SK-N-SH treated with all-trans-retinoic acid at 6 μM for 48 hours (cell line): ENCODE measurements at regions not wholly inside any gene's neighbourhood (a gene's known extent, or its start where the extent isn't known, plus 50 kb on each side); places are given as distances from the start of the nearest gene placed in this dataset.

Source experiments
- ATAC-seq: fragments of 200-7000 bp; cut with Tn5 transposase; 3 replicates; pipeline ENCODE4 v1.9.1; 2020; ENCODE audit warnings: mild to moderate bottlenecking, moderate library complexity
- ARNTL ChIP-seq: fragments of 450-650 bp; formaldehyde crosslinking; IDR thresholded peaks from 2 replicates; pipeline ENCODE4 v1.5.0; 2020; ENCODE audit warnings: low read depth, mild to moderate bottlenecking, moderate library complexity, borderline replicate concordance
- BACH2 ChIP-seq: fragments of 250-450 bp; sonication (Bioruptor Pico); IDR thresholded peaks from 2 replicates; pipeline ENCODE4 v1.9.0; 2021; ENCODE audit warnings: mild to moderate bottlenecking, borderline replicate concordance
- CSDC2 ChIP-seq: fragments of 250-450 bp; sonication (Bioruptor Pico); IDR thresholded peaks from 2 replicates; pipeline ENCODE4 v1.5.0; 2020; ENCODE audit warnings: mild to moderate bottlenecking, moderate library complexity
- CSRNP3 ChIP-seq: fragments of 250-450 bp; sonication (Bioruptor Pico); IDR thresholded peaks from 2 replicates; pipeline ENCODE4 v1.5.1; 2021; ENCODE audit warnings: mild to moderate bottlenecking, moderate library complexity
- GLIS3 ChIP-seq: fragments of 250-450 bp; sonication (Bioruptor Pico); IDR thresholded peaks from 2 replicates; pipeline ENCODE4 v1.5.0; 2020; ENCODE audit warnings: mild to moderate bottlenecking, moderate library complexity
- ISL1 ChIP-seq: fragments of 250-450 bp; sonication (Bioruptor Pico); IDR thresholded peaks from 2 replicates; pipeline ENCODE4 v2.1.2; 2022; ENCODE audit warnings: mild to moderate bottlenecking, moderate library complexity
- OSR1 ChIP-seq: fragments of 250-450 bp; sonication (Bioruptor Pico); IDR thresholded peaks from 2 replicates; pipeline ENCODE4 v1.8.0; 2022; ENCODE audit warnings: moderate library complexity, mild to moderate bottlenecking, inconsistent platforms
- PATZ1 ChIP-seq: fragments of 250-450 bp; sonication (Bioruptor Pico); IDR thresholded peaks from 2 replicates; pipeline ENCODE4 v1.8.0; 2020; ENCODE audit warnings: mild to moderate bottlenecking, moderate library complexity, borderline replicate concordance
- POU6F1 ChIP-seq: fragments of 250-450 bp; sonication (Bioruptor Pico); IDR thresholded peaks from 2 replicates; pipeline ENCODE4 v1.8.0; 2021; ENCODE audit warnings: low read depth, mild to moderate bottlenecking, moderate library complexity, borderline replicate concordance
- PPARA ChIP-seq: fragments of 250-450 bp; sonication (Bioruptor Pico); IDR thresholded peaks from 2 replicates; pipeline ENCODE4 v1.5.0; 2020; ENCODE audit warnings: mild to moderate bottlenecking, borderline replicate concordance
- RARB ChIP-seq: fragments of 250-450 bp; sonication (Bioruptor Pico); IDR thresholded peaks from 2 replicates; pipeline ENCODE4 v1.8.0; 2021; ENCODE audit warnings: mild to moderate bottlenecking, moderate library complexity
- TCF4 ChIP-seq: fragments of 250-450 bp; sonication (Bioruptor Pico); IDR thresholded peaks from 2 replicates; pipeline ENCODE4 v1.8.0; 2021; ENCODE audit warnings: mild to moderate bottlenecking, moderate library complexity, borderline replicate concordance
- TOX ChIP-seq: fragments of 250-450 bp; sonication (Bioruptor Pico); IDR thresholded peaks from 2 replicates; pipeline ENCODE4 v1.8.0; 2021; ENCODE audit warnings: mild to moderate bottlenecking, moderate library complexity, borderline replicate concordance
- ZFP3 ChIP-seq: fragments of 250-450 bp; sonication (Bioruptor Pico); IDR thresholded peaks from 2 replicates; pipeline ENCODE4 v1.5.0; 2020; ENCODE audit warnings: mild to moderate bottlenecking, moderate library complexity
- ZNF565 ChIP-seq: fragments of 450-650 bp; formaldehyde crosslinking; conservative IDR thresholded peaks from 2 replicates; pipeline ENCODE4 v1.5.0; 2020; ENCODE audit warnings: low read depth, mild to moderate bottlenecking, moderate library complexity
- ZNF70 ChIP-seq: fragments of 450-650 bp; formaldehyde crosslinking; IDR thresholded peaks from 2 replicates; pipeline ENCODE4 v1.5.0; 2020; ENCODE audit warnings: mild to moderate bottlenecking, moderate library complexity
- ZNF8 ChIP-seq: fragments of 450-650 bp; formaldehyde crosslinking; IDR thresholded peaks from 2 replicates; pipeline ENCODE4 v1.5.0; 2020; ENCODE audit warnings: mild to moderate bottlenecking, moderate library complexity
- TF ChIP-seq, protein P1 (sequence below): fragments of 250-450 bp; sonication (Bioruptor Pico); IDR thresholded peaks from 2 replicates; pipeline ENCODE4 v1.5.0; 2020; ENCODE audit warnings: mild to moderate bottlenecking, moderate library complexity
- TF ChIP-seq, protein P2 (sequence below): fragments of 250-450 bp; sonication (Bioruptor Pico); IDR thresholded peaks from 2 replicates; pipeline ENCODE4 v1.5.1; 2020; ENCODE audit warnings: low read depth, mild to moderate bottlenecking, moderate library complexity

- TF ChIP-seq ZFP3 (CRISPR knock-in tag), result no peak
- no peak for ATAC-seq
Observed at GRCh38 chr4:171594293-171594692, 218.9 kb upstream of the GALNTL6 start.

GRCh38 chr4:171590716-171591115 is 222.5 kb upstream of the GALNTL6 start:
- TF ChIP-seq, protein P1, sequence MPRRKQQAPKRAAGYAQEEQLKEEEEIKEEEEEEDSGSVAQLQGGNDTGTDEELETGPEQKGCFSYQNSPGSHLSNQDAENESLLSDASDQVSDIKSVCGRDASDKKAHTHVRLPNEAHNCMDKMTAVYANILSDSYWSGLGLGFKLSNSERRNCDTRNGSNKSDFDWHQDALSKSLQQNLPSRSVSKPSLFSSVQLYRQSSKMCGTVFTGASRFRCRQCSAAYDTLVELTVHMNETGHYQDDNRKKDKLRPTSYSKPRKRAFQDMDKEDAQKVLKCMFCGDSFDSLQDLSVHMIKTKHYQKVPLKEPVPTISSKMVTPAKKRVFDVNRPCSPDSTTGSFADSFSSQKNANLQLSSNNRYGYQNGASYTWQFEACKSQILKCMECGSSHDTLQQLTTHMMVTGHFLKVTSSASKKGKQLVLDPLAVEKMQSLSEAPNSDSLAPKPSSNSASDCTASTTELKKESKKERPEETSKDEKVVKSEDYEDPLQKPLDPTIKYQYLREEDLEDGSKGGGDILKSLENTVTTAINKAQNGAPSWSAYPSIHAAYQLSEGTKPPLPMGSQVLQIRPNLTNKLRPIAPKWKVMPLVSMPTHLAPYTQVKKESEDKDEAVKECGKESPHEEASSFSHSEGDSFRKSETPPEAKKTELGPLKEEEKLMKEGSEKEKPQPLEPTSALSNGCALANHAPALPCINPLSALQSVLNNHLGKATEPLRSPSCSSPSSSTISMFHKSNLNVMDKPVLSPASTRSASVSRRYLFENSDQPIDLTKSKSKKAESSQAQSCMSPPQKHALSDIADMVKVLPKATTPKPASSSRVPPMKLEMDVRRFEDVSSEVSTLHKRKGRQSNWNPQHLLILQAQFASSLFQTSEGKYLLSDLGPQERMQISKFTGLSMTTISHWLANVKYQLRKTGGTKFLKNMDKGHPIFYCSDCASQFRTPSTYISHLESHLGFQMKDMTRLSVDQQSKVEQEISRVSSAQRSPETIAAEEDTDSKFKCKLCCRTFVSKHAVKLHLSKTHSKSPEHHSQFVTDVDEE (CRISPR knock-in tag), result no peak
- TF ChIP-seq ZNF70 (CRISPR knock-in tag), result no peak
- no peak for TF ChIP-seq ISL1 (CRISPR knock-in tag)
- TF ChIP-seq BACH2 (CRISPR knock-in tag), result no peak
- no peak for TF ChIP-seq OSR1
- TF ChIP-seq ZFP3 (CRISPR knock-in tag), result no peak
- no peak for ATAC-seq

DNA sequence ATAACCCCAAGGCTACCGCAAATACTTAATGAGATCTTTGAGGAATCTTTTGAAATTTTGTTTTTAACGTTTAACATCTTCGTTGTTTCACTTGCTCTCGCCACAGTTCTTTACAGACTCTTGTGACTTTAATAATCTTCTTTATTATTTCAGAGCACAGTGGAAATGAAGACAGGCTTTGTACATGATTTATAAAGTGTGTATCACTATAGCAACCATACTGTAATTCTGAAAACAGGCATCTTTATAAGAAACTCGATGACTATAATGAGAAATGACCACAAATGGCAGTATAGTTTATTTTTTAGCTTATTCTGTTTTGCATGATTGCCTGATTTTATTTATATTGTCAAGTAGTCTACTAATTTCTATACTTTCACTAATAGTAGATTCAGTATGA is 224.4 kb upstream of the GALNTL6 start:
- ATAC-seq, result no peak
- TF ChIP-seq CSDC2, result no peak
- no peak for TF ChIP-seq GLIS3 (CRISPR knock-in tag)
- TF ChIP-seq PATZ1 (CRISPR knock-in tag), result no peak
- TF ChIP-seq OSR1, result no peak
- TF ChIP-seq PPARA, result no peak
- no peak for TF ChIP-seq TCF4 (CRISPR knock-in tag)
- TF ChIP-seq TOX (CRISPR knock-in tag), result no peak
- no peak for TF ChIP-seq RARB (CRISPR knock-in tag)
- TF ChIP-seq ZNF8 (CRISPR knock-in tag), result no peak
- no peak for TF ChIP-seq BACH2 (CRISPR knock-in tag)
- no peak for TF ChIP-seq ZNF70 (CRISPR knock-in tag)

DNA sequence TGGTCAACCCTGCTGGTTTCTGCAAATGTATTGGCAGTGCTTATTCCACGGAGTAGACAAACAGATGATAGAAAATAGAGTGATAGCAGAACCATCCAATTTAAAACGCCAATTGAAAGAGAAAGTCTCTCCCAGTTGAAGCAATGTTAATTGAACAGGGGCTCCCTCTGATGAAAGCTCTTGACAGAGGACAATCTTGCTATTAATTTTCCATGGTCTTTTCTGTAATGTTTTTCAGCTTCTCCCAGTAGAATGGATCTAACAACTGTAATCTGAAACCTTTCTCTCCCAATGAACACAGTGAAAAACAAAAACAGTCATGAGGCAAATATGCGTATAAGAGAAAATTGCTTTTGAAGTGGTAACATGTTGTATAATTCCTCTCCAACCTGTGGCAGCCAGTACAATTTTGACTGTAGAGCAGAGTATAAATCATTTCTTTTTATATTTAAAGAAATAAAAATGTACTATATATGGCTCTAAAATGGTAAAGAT is 225.1 kb upstream of the GALNTL6 start:
- TF ChIP-seq TOX (CRISPR knock-in tag) (no peak), ZFP3 (CRISPR knock-in tag) (no peak), OSR1 (no peak), PATZ1 (CRISPR knock-in tag) (no peak), ZNF565 (CRISPR knock-in tag) (no peak), ZNF70 (CRISPR knock-in tag) (no peak), TCF4 (CRISPR knock-in tag) (no peak), POU6F1 (CRISPR knock-in tag) (no peak), ARNTL (CRISPR knock-in tag) (no peak), GLIS3 (CRISPR knock-in tag) (no peak), ZNF8 (CRISPR knock-in tag) (no peak), CSRNP3 (CRISPR knock-in tag) (no peak)
- TF ChIP-seq, protein P1 (CRISPR knock-in tag), result no peak
- TF ChIP-seq, protein P2, sequence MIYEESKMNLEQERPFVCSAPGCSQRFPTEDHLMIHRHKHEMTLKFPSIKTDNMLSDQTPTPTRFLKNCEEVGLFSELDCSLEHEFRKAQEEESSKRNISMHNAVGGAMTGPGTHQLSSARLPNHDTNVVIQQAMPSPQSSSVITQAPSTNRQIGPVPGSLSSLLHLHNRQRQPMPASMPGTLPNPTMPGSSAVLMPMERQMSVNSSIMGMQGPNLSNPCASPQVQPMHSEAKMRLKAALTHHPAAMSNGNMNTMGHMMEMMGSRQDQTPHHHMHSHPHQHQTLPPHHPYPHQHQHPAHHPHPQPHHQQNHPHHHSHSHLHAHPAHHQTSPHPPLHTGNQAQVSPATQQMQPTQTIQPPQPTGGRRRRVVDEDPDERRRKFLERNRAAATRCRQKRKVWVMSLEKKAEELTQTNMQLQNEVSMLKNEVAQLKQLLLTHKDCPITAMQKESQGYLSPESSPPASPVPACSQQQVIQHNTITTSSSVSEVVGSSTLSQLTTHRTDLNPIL (CRISPR knock-in tag), result no peak
- TF ChIP-seq, all 23 proteins: peak for 0
- ATAC-seq, result no peak
